Neural cell (in vitro differentiated cells): ENCODE measurements at regions not wholly inside any gene's neighbourhood (a gene's known extent, or its start where the extent isn't known, plus 50 kb on each side); places are given as distances from the start of the nearest gene placed in this dataset.

Experiments used
- CTCF ChIP-seq: fragments of 450-650 bp; IDR thresholded peaks from 2 replicates; pipeline ENCODE4 v1.5.1; 2014; ENCODE audit warnings: antibody characterized with exemption, mild to moderate bottlenecking, moderate library complexity; ENCODE audit not compliant: poor library complexity, severe bottlenecking
- EP300 ChIP-seq: fragments of 450-650 bp; conservative IDR thresholded peaks from 2 replicates; pipeline ENCODE4 v1.6.1; 2014; ENCODE audit warnings: antibody characterized with exemption, mild to moderate bottlenecking, moderate library complexity; ENCODE audit not compliant: poor library complexity, severe bottlenecking
- EZH2 ChIP-seq: fragments of 200-600, 300-800 bp; shearing (Covaris generic), sonication (generic); IDR thresholded peaks from 2 replicates; pipeline ENCODE4 v1.6.1; 2014; ENCODE audit warnings: antibody characterized with exemption, low read length, borderline replicate concordance, mild to moderate bottlenecking; ENCODE audit not compliant: insufficient read depth, poor library complexity, severe bottlenecking
- MXI1 ChIP-seq: fragments of 450-650 bp; conservative IDR thresholded peaks from 2 replicates; pipeline ENCODE4 v1.6.1; 2014; ENCODE audit warnings: antibody characterized with exemption, mild to moderate bottlenecking; ENCODE audit not compliant: poor library complexity, severe bottlenecking
- POLR2AphosphoS5 ChIP-seq: IDR thresholded peaks from 2 replicates; pipeline ENCODE4 v1.6.1; 2012
- REST ChIP-seq: IDR thresholded peaks from 2 replicates; pipeline ENCODE4 v1.6.1; 2012; ENCODE audit warnings: borderline replicate concordance
- SMC3 ChIP-seq: fragments of 450-650 bp; conservative IDR thresholded peaks from 2 replicates; pipeline ENCODE4 v1.6.1; 2014; ENCODE audit warnings: antibody characterized with exemption, mild to moderate bottlenecking, moderate library complexity; ENCODE audit not compliant: poor library complexity

GRCh38 chr15:37625576-37625975, 308.9 kb upstream of the TMCO5A start:
- TF ChIP-seq CTCF: no peak
- TF ChIP-seq SMC3: no peak
- no peak for TF ChIP-seq REST
- no peak for TF ChIP-seq EP300
- no peak for TF ChIP-seq POLR2AphosphoS5
- TF ChIP-seq MXI1: no peak
- TF ChIP-seq EZH2: no peak
